ENCODE measurements at regions not wholly inside any gene's neighbourhood (a gene's known extent, or its start where the extent isn't known, plus 50 kb on each side); places are given as distances from the start of the nearest gene placed in this dataset.

- Histone ChIP-seq H3K9me3 (replicated peaks) (no peaks in the 10 kb centered on the region), H3K4me1 (peaks cover 14% of the 10 kb centered on the region), H3K36me3 (no peaks in the 10 kb centered on the region), H3K4me3 (no peak overlapping the region), H3K27ac (no peak overlapping the region; the same call in 1 of the 2 replicates), H3K27me3 (no peaks in the 10 kb centered on the region)
- peak; percentile 49 to 75 for DNase-seq
Observed at GRCh38 chrX:69093960-69094871, 71.0 kb downstream of the PJA1 start.

GRCh38 chrX:69090022-69090421, 75.2 kb downstream of the PJA1 start:
- Histone ChIP-seq H3K27me3 (no peaks in the 10 kb centered on the region), H3K36me3 (no peaks in the 10 kb centered on the region), H3K27ac (no peak overlapping the region), H3K4me3 (no peak overlapping the region), H3K9me3 (replicated peaks) (no peaks in the 10 kb centered on the region), H3K4me1 (peaks cover 30% of the 10 kb centered on the region)
- DNase-seq: no peak

DNA sequence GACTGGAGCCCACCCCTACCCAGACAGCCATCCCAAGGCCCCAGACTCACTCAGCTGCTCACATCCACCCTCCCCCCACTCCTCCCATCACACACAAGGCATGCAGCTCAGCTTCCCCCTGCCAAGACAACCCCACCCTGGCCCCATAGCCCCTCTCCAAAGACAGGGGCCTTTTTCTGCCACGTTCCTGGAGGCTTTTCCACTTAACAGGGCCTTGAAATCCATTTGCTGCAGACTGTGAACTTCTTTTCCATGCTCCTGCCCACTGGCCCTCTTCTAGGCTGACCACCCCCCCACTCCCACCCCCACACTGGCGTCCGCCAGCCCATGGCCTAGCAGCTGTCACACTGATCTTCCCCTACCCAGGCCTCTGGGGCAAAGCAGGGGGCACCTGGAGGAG, 76.0 kb downstream of the PJA1 start:
- Histone ChIP-seq H3K4me1 (peaks cover 23% of the 10 kb centered on the region), H3K27ac (peak overlapping the region; percentile 46), H3K4me3 (no peak overlapping the region), H3K36me3 (no peaks in the 10 kb centered on the region), H3K27me3 (no peaks in the 10 kb centered on the region), H3K9me3 (replicated peaks) (no peaks in the 10 kb centered on the region)
- DNase-seq: peak; percentile 31 to 52

- Histone ChIP-seq H3K36me3 (no peaks in the 10 kb centered on the region), H3K27ac (peak overlapping the region; percentile 46), H3K27me3 (no peaks in the 10 kb centered on the region), H3K9me3 (replicated peaks) (no peaks in the 10 kb centered on the region), H3K4me3 (no peak overlapping the region), H3K4me1 (peaks cover 21% of the 10 kb centered on the region)
- peak; percentile 74 to 83 for DNase-seq
Observed at GRCh38 chrX:69088171-69088938, 76.9 kb downstream of the PJA1 start.

- Histone ChIP-seq H3K4me1 (peaks cover 21% of the 10 kb centered on the region), H3K27ac (no peak overlapping the region), H3K27me3 (no peaks in the 10 kb centered on the region), H3K36me3 (no peaks in the 10 kb centered on the region), H3K9me3 (replicated peaks) (no peaks in the 10 kb centered on the region), H3K4me3 (no peak overlapping the region)
- DNase-seq: no peak
Observed at GRCh38 chrX:69085826-69086225, 79.4 kb downstream of the PJA1 start.

DNA sequence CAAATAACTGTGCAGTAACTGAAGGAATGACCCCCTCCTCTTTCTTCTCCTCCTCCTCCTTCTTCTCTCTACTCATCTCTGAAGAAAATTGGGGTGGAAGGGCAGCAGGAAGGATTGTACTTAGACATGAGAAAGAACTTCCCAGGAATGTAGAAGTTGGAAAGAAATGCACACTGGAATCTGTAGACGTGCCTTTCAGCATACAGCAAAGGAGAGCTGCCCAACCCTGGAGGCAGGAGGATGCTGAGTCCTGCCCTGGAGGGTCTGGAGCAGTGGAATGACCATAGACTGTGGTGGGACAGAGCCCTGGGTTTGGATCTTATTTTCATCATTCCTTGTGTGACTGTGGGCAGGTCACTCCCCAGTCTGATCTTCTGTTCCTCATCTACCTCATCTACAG, 80.1 kb downstream of the PJA1 start:
- Histone ChIP-seq H3K36me3 (no peaks in the 10 kb centered on the region), H3K27ac (no peak overlapping the region), H3K27me3 (no peaks in the 10 kb centered on the region), H3K4me1 (peaks cover 21% of the 10 kb centered on the region), H3K9me3 (replicated peaks) (no peaks in the 10 kb centered on the region), H3K4me3 (no peak overlapping the region)
- no peak for DNase-seq

GRCh38 chrX:69083801-69084200, 81.5 kb downstream of the PJA1 start:
- H3K4me3 ChIP-seq: no peak overlapping the region
- H3K9me3 ChIP-seq (replicated peaks): no peaks in the 10 kb centered on the region
- no peaks in the 10 kb centered on the region for H3K27me3 ChIP-seq
- no peak overlapping the region for H3K27ac ChIP-seq
- H3K4me1 ChIP-seq: peaks cover 12% of the 10 kb centered on the region
- H3K36me3 ChIP-seq: no peaks in the 10 kb centered on the region
- DNase-seq: no peak

GRCh38 chrX:69083361-69083760, 81.9 kb downstream of the PJA1 start:
- no peak overlapping the region for H3K4me3 ChIP-seq
- H3K27me3 ChIP-seq: no peaks in the 10 kb centered on the region
- no peak for DNase-seq
- no peaks in the 10 kb centered on the region for H3K36me3 ChIP-seq
- H3K9me3 ChIP-seq (replicated peaks): no peaks in the 10 kb centered on the region
- H3K4me1 ChIP-seq: peaks cover 8% of the 10 kb centered on the region
- H3K27ac ChIP-seq: no peak overlapping the region

GRCh38 chrX:69082753-69083150, 82.5 kb downstream of the PJA1 start:
- Histone ChIP-seq H3K27me3 (no peaks in the 10 kb centered on the region), H3K4me1 (peaks cover 3% of the 10 kb centered on the region), H3K27ac (no peak overlapping the region)

GRCh38 chrX:69082055-69082752, 83.0 kb downstream of the PJA1 start:
- H3K27ac ChIP-seq: no peak overlapping the region
- no peaks in the 10 kb centered on the region for H3K9me3 ChIP-seq (replicated peaks)
- no peaks in the 10 kb centered on the region for H3K27me3 ChIP-seq
- H3K4me1 ChIP-seq: no peaks in the 10 kb centered on the region; the same call in 1 of the 2 replicates
- H3K36me3 ChIP-seq: no peaks in the 10 kb centered on the region
- DNase-seq: no peak
- no peak overlapping the region for H3K4me3 ChIP-seq

More at GRCh38 chrX:69082753-69083150, 82.5 kb downstream of the PJA1 start:
- Histone ChIP-seq H3K36me3 (no peaks in the 10 kb centered on the region), H3K4me3 (no peak overlapping the region), H3K9me3 (replicated peaks) (no peaks in the 10 kb centered on the region)
- DNase-seq: no peak

DNA sequence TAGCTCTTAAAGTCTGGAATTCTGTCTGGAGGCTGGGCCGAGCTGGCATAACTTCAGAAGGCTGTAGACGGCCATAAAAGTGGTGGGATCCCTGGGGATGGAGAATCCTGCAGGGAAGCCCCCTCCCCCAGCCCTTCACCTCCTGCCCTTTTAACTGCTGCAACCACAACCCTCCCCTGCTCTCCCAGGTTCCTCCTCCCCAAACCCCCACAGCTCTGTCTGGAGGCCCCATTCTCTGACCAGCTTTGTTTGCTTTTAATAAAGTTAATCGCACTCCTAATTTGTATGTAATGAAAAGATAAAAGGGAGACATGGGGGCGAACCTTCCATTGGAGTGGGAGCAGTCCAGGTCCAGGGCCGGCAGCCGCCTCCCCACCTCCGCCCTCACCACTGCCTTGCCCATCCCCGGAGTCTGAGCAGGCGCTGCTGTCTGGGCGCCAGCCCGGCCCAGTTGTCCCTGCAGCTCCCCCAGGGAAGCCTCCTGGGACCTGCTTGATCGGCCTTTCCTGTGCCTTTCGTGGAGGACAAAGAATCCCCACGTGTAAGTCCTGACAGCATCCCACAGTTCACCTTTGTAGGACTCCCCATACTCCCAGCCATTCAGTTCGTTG, 84.3 kb downstream of the PJA1 start:
- no peaks in the 10 kb centered on the region for H3K36me3 ChIP-seq
- H3K4me3 ChIP-seq: no peak overlapping the region
- no peaks in the 10 kb centered on the region for H3K27me3 ChIP-seq
- DNase-seq: no peak
- no peaks in the 10 kb centered on the region for H3K4me1 ChIP-seq
- H3K9me3 ChIP-seq (replicated peaks): no peaks in the 10 kb centered on the region
- H3K27ac ChIP-seq: no peak overlapping the region

- DNase-seq: no peak
- H3K36me3 ChIP-seq: no peaks in the 10 kb centered on the region
- H3K27ac ChIP-seq: no peak overlapping the region
- H3K4me1 ChIP-seq: no peaks in the 10 kb centered on the region
- H3K9me3 ChIP-seq (replicated peaks): no peaks in the 10 kb centered on the region
- no peaks in the 10 kb centered on the region for H3K27me3 ChIP-seq
- H3K4me3 ChIP-seq: no peak overlapping the region
Observed at GRCh38 chrX:69079268-69079667, 86.0 kb downstream of the PJA1 start.

- H3K4me1 ChIP-seq: no peaks in the 10 kb centered on the region
- H3K27me3 ChIP-seq: no peaks in the 10 kb centered on the region
- H3K4me3 ChIP-seq: no peak overlapping the region
- DNase-seq: no peak
- H3K36me3 ChIP-seq: no peaks in the 10 kb centered on the region
- H3K27ac ChIP-seq: no peak overlapping the region
- no peaks in the 10 kb centered on the region for H3K9me3 ChIP-seq (replicated peaks)
Observed at GRCh38 chrX:69077895-69078455, 87.3 kb downstream of the PJA1 start.

DNA sequence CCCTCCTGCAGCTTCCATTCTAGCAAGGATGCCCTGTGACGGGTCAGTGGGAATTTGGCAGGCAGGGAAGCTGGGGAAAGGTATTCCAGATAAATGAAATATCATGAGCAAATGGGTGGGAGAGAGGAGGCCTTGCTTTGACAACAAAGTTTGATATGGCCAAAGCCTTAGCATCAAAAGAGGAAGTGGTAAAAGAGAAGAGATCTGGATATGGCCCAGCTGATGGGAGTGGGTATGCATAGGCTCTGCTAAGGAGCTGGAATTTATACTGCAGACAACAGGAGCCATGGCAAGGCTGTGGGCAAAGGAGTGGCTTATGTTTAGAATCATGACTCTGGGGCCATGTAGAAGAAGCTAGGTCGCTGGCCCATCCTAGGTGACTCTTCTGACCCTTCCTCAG, 89.2 kb downstream of the PJA1 start:
- no peaks in the 10 kb centered on the region for H3K9me3 ChIP-seq (replicated peaks)
- no peak overlapping the region for H3K4me3 ChIP-seq
- no peaks in the 10 kb centered on the region for H3K4me1 ChIP-seq
- no peak overlapping the region for H3K27ac ChIP-seq
- DNase-seq: no peak
- no peaks in the 10 kb centered on the region for H3K27me3 ChIP-seq
- H3K36me3 ChIP-seq: no peaks in the 10 kb centered on the region
